ENCODE measurements at regions not wholly inside any gene's neighbourhood (a gene's known extent, or its start where the extent isn't known, plus 50 kb on each side); places are given as distances from the start of the nearest gene placed in this dataset.
A peak's percentile ranks its signal among the peaks of the same experiment; 100 is the strongest.

GRCh38 chr18:43620936-43621335, 343.6 kb upstream of the SYT4 start:
- TF ChIP-seq EZH2 (IDR thresholded peaks at IDR 0.05; ENCODE audit: borderline replicate concordance, low read depth, low read length, poor library complexity, severe bottlenecking), result no peak
- peak; percentile 66 for TF ChIP-seq CTCF (conservative IDR thresholded peaks at IDR 0.05; ENCODE audit: low read depth, low read length)

All from A673 (cell line).